ENCODE measurements at regions not wholly inside any gene's neighbourhood (a gene's known extent, or its start where the extent isn't known, plus 50 kb on each side); places are given as distances from the start of the nearest gene placed in this dataset.

- Histone ChIP-seq H3K4me2 (ENCODE audit: low read length) (no peak overlapping the region), H3K27ac (ENCODE audit: low read depth, low read length) (no peak overlapping the region), H3K36me3 (ENCODE audit: control insufficient read depth in 1 of 2, insufficient read depth in 2 of 2, low read length in 2 of 2) (no peaks in the 10 kb centered on the region), H3K4me3 (replicated peaks in 1 of 2; ENCODE audit: low read depth in 1 of 2, low read length in 2 of 2) (no peak overlapping the region), H4K20me1 (ENCODE audit: insufficient read depth) (no peaks in the 10 kb centered on the region), H3K9ac (ENCODE audit: low read length) (no peak overlapping the region), H2AFZ (ENCODE audit: low read depth, low read length, poor library complexity, severe bottlenecking) (no peak overlapping the region), H3K27me3 (ENCODE audit: insufficient read depth, low read length) (no peaks in the 10 kb centered on the region), H3K9me3 (ENCODE audit: control insufficient read depth in 1 of 2, insufficient read depth in 1 of 2, low read depth in 1 of 2, low read length in 2 of 2) (no peaks in the 10 kb centered on the region; a peak in 1 of 4 replicates), H3K4me1 (ENCODE audit: control insufficient read depth in 1 of 2, insufficient read depth in 2 of 2, low read length in 2 of 2) (no peaks in the 10 kb centered on the region), H3K79me2 (ENCODE audit: insufficient read depth, low read length) (no peaks in the 10 kb centered on the region), H3K9me2 (ENCODE audit: insufficient read depth) (no peaks in the 10 kb centered on the region)
- no peak for ATAC-seq
- ChIA-PET RAD21 (ENCODE audit: low non-redundant PET in 1 of 2, low total read pairs in 2 of 2, uncharacterized antibody in 2 of 2, unreplicated experiment in 2 of 2) (no interaction called here), POLR2A (no interaction called here), CTCF (no interaction called here)
- no peak for DNase-seq (ENCODE audit: low read depth, low spot score)
- no TSS peak for BruUV-seq (replicated peaks)
- intact Hi-C loops (cut with micrococcal nuclease) = no loop called here
- TF ChIP-seq CBX3 (IDR thresholded peaks at IDR 0.05; ENCODE audit: low read depth) (no peak), EZH2 (IDR thresholded peaks at IDR 0.05) (no peak), CEBPB (IDR thresholded peaks at IDR 0.05; ENCODE audit: low read depth) (no peak), FOSL1 (IDR thresholded peaks at IDR 0.05; ENCODE audit: low read depth) (no peak), JUND (IDR thresholded peaks at IDR 0.05) (no peak), POLR2A (IDR thresholded peaks at IDR 0.05; ENCODE audit: borderline replicate concordance, extremely low read depth, insufficient read depth, insufficient read length) (no peak), ZFX (IDR thresholded peaks at IDR 0.05) (no peak), POLR2AphosphoS5 (IDR thresholded peaks at IDR 0.05; ENCODE audit: low read depth, low read length) (no peak), SP1 (IDR thresholded peaks at IDR 0.05; ENCODE audit: low read depth) (no peak), ATF3 (IDR thresholded peaks at IDR 0.05) (no peak)
Measured at GRCh38 chr4:35695003-35695402, 549.3 kb downstream of the ARAP2 start.

GRCh38 chr4:35695421-35695820, 548.9 kb downstream of the ARAP2 start:
- Histone ChIP-seq H2AFZ (ENCODE audit: low read depth, low read length, poor library complexity, severe bottlenecking) (no peak overlapping the region), H4K20me1 (ENCODE audit: insufficient read depth) (no peaks in the 10 kb centered on the region), H3K36me3 (ENCODE audit: control insufficient read depth in 1 of 2, insufficient read depth in 2 of 2, low read length in 2 of 2) (no peaks in the 10 kb centered on the region), H3K4me3 (replicated peaks in 1 of 2; ENCODE audit: low read depth in 1 of 2, low read length in 2 of 2) (no peak overlapping the region), H3K9me3 (ENCODE audit: control insufficient read depth in 1 of 2, insufficient read depth in 1 of 2, low read depth in 1 of 2, low read length in 2 of 2) (no peaks in the 10 kb centered on the region; a peak in 1 of 4 replicates), H3K4me1 (ENCODE audit: control insufficient read depth in 1 of 2, insufficient read depth in 2 of 2, low read length in 2 of 2) (no peaks in the 10 kb centered on the region), H3K4me2 (ENCODE audit: low read length) (no peak overlapping the region), H3K27ac (ENCODE audit: low read depth, low read length) (no peak overlapping the region), H3K9ac (ENCODE audit: low read length) (no peak overlapping the region), H3K9me2 (ENCODE audit: insufficient read depth) (no peaks in the 10 kb centered on the region), H3K27me3 (ENCODE audit: insufficient read depth, low read length) (no peaks in the 10 kb centered on the region), H3K79me2 (ENCODE audit: insufficient read depth, low read length) (no peaks in the 10 kb centered on the region)
- no peak for ATAC-seq
- CTCF ChIA-PET = no interaction called here
- BruUV-seq (replicated peaks) = no TSS peak
- POLR2A ChIA-PET = no interaction called here
- no peak for DNase-seq (ENCODE audit: low read depth, low spot score)
- intact Hi-C loops (cut with micrococcal nuclease) = no loop called here
- RAD21 ChIA-PET (ENCODE audit: low non-redundant PET in 1 of 2, low total read pairs in 2 of 2, uncharacterized antibody in 2 of 2, unreplicated experiment in 2 of 2) = no interaction called here
- TF ChIP-seq TCF7L2 (IDR thresholded peaks at IDR 0.05; ENCODE audit: borderline replicate concordance, extremely low read depth, insufficient read depth, insufficient read length) (no peak), REST (IDR thresholded peaks at IDR 0.05; ENCODE audit: low read depth) (no peak), JUND (IDR thresholded peaks at IDR 0.05) (no peak), EGR1 (IDR thresholded peaks at IDR 0.05; ENCODE audit: low read depth) (no peak), ZFX (IDR thresholded peaks at IDR 0.05) (no peak), ELF1 (IDR thresholded peaks at IDR 0.05; ENCODE audit: borderline replicate concordance, low read depth) (no peak), SIN3A (IDR thresholded peaks at IDR 0.05; ENCODE audit: low read depth) (no peak), CTCF (IDR thresholded peaks at IDR 0.05 in 2 of 3, conservative IDR thresholded peaks at IDR 0.05 in 1 of 3; ENCODE audit: borderline replicate concordance in 1 of 3, insufficient read depth in 1 of 3, low read depth in 2 of 3, low read length in 2 of 3) (no peak), POLR2A (IDR thresholded peaks at IDR 0.05; ENCODE audit: borderline replicate concordance, extremely low read depth, insufficient read depth, insufficient read length) (no peak), SP1 (IDR thresholded peaks at IDR 0.05; ENCODE audit: low read depth) (no peak)

Measured in HCT116 (cell line).